ENCODE measurements at regions not wholly inside any gene's neighbourhood (a gene's known extent, or its start where the extent isn't known, plus 50 kb on each side); places are given as distances from the start of the nearest gene placed in this dataset.
"Not testable (repeated sequence)": the region's sequence is repeated elsewhere in the genome, so short reads cannot be mapped to it uniquely, and the experiment has no call there.

- DNase-seq, result no peak
These were observed 92.2 kb upstream of the CIBAR2 start for GRCh38 chr16:85204242-85205010.

- DNase-seq, result not testable (repeated sequence)
These were observed 93.0 kb upstream of the CIBAR2 start for GRCh38 chr16:85205257-85205656.

GRCh38 chr16:85205747-85206471 lies 93.6 kb upstream of the CIBAR2 start:
- no peak for DNase-seq

GRCh38 chr16:85206472-85207356 lies 94.4 kb upstream of the CIBAR2 start:
- no peak for DNase-seq

GRCh38 chr16:85207357-85207921 lies 95.2 kb upstream of the CIBAR2 start:
- DNase-seq, result no peak

- no peak for DNase-seq
These were observed 95.9 kb upstream of the CIBAR2 start for GRCh38 chr16:85208181-85208580.

- no peak for DNase-seq
These were observed 96.6 kb upstream of the CIBAR2 start for GRCh38 chr16:85208643-85209520.

- DNase-seq, result no peak
These were observed 97.4 kb upstream of the CIBAR2 start for GRCh38 chr16:85209526-85210121.

GRCh38 chr16:85210423-85211169 lies 98.3 kb upstream of the CIBAR2 start:
- DNase-seq, result no peak

- DNase-seq, result no peak
These were observed 99.1 kb upstream of the CIBAR2 start for GRCh38 chr16:85211271-85211801.

GRCh38 chr16:85213926-85214675 lies 101.8 kb upstream of the CIBAR2 start:
- no peak for DNase-seq

GRCh38 chr16:85215478-85216118 lies 103.3 kb upstream of the CIBAR2 start:
- DNase-seq, result no peak

- no peak for DNase-seq
These were observed 104.5 kb upstream of the CIBAR2 start for GRCh38 chr16:85216522-85217375.

GRCh38 chr16:85220125-85220839 lies 108.0 kb upstream of the CIBAR2 start:
- no peak for DNase-seq

- DNase-seq, result no peak
These were observed 108.9 kb upstream of the CIBAR2 start for GRCh38 chr16:85220964-85221731.

- DNase-seq, result no peak
These were observed 109.5 kb upstream of the CIBAR2 start for GRCh38 chr16:85221771-85222154.
